ENCODE measurements at regions not wholly inside any gene's neighbourhood (a gene's known extent, or its start where the extent isn't known, plus 50 kb on each side); places are given as distances from the start of the nearest gene placed in this dataset.

GRCh38 chr14:85223667-85224066 is 306.3 kb upstream of the FLRT2 start:
- Mint-ChIP-seq H3K27me3 (ENCODE audit: insufficient read depth, low read depth, poor library complexity) (peaks cover 3% of the 10 kb centered on the region), H3K27ac (no peak overlapping the region), H3K9me3 (no peaks in the 10 kb centered on the region; the same call in 2 of the 3 replicates), H3K4me3 (no peak overlapping the region), H3K4me1 (peaks cover 26% of the 10 kb centered on the region), H3K36me3 (ENCODE audit: low read depth) (no peaks in the 10 kb centered on the region; the same call in 2 of the 3 replicates)
- no peaks in the 10 kb centered on the region for H3F3A ChIP-seq (replicated peaks; ENCODE audit: low read depth)
- DNase-seq (ENCODE audit: low spot score), result peak; percentile 15
- H3K27me3 ChIP-seq (ENCODE audit: insufficient read depth), result no peaks in the 10 kb centered on the region
- H3K9me2 ChIP-seq (ENCODE audit: insufficient read depth), result 0 out of 2 replicates have a peak, but pooled peaks cover 6% of the 10 kb centered on the region
- peaks cover 37% of the 10 kb centered on the region for H3K4me1 ChIP-seq (ENCODE audit: insufficient read depth)
- ATAC-seq, result peak; percentile 85
- H3K4me3 ChIP-seq, result peak overlapping the region; percentile 12; the same call in 1 of the 2 replicates
- no peaks in the 10 kb centered on the region for H4K20me1 ChIP-seq (replicated peaks; ENCODE audit: insufficient read depth)
- H3K79me2 ChIP-seq (replicated peaks; ENCODE audit: insufficient read depth), result no peaks in the 10 kb centered on the region
- TF ChIP-seq ZNF462 (CRISPR knock-in tag; IDR thresholded peaks at IDR 0.05), result peak; percentile 44; the same call in 1 of the 2 replicates
- no peak for TF ChIP-seq REST (IDR thresholded peaks at IDR 0.05; ENCODE audit: unreplicated experiment)
- H3K4me2 ChIP-seq, result peak overlapping the region; percentile 33
- H2AFZ ChIP-seq, result no peak overlapping the region
- H3K27ac ChIP-seq (ENCODE audit: low read depth), result peak overlapping the region; percentile 79
- no peaks in the 10 kb centered on the region for H3K36me3 ChIP-seq (ENCODE audit: insufficient read depth)

Data from GM23338 (cell line).